Naive thymus-derived CD8-positive, alpha-beta T cell (primary cell): ENCODE measurements at regions not wholly inside any gene's neighbourhood (a gene's known extent, or its start where the extent isn't known, plus 50 kb on each side); places are given as distances from the start of the nearest gene placed in this dataset.

Experiments used
- ATAC-seq, 2 donors: fragments of 150-1000 bp; cut with Tn5 transposase in 1 of 2; sonication (Bioruptor Pico), chemical (Tn5 transposase) in 1 of 2; 1 replicate in 1 of 2; 2 replicates in 1 of 2; pipeline ENCODE4 v1.10.0; 2021; ENCODE audit warnings: mild to moderate bottlenecking in 2 of 2, moderate library complexity in 2 of 2
- POLR2A ChIA-PET: fragments of 350-600 bp; sonication (Branson Sonifier 250); formaldehyde crosslinking; loops from one replicate; lab custom pipeline; 2021; ENCODE audit warnings: antibody characterized with exemption; lab: Charles Lee
- DNase-seq, 10 donors: peaks; one replicate each; pipeline versions ENCODE4 v3.0.0 to v3.0.0-alpha.2; 2020 to 2022
- H3K27ac Mint-ChIP-seq, 10 donors: one replicate each; pipeline ENCODE4 v1.8.0; 2020 to 2022; ENCODE audit warnings: mild to moderate bottlenecking in 10 of 10, mixed read lengths in 10 of 10, moderate library complexity in 4 of 10, inconsistent platforms in 1 of 10
- H3K27me3 Mint-ChIP-seq, 5 donors: one replicate each; pipeline ENCODE4 v1.8.0; 2021 to 2022; ENCODE audit warnings: mixed read lengths in 5 of 5
- H3K36me3 Mint-ChIP-seq, 3 donors: one replicate each; pipeline ENCODE4 v1.8.0; 2020 to 2022; ENCODE audit warnings: mixed read lengths in 3 of 3, mild to moderate bottlenecking in 2 of 3, inconsistent platforms in 1 of 3
- H3K4me1 Mint-ChIP-seq, 4 donors: one replicate each; pipeline ENCODE4 v1.8.0; 2021 to 2022; ENCODE audit warnings: mixed read lengths in 4 of 4
- H3K4me3 Mint-ChIP-seq, 10 donors: one replicate each; pipeline ENCODE4 v1.8.0; 2020 to 2022; ENCODE audit warnings: mild to moderate bottlenecking in 10 of 10, mixed read lengths in 10 of 10, moderate library complexity in 6 of 10, inconsistent platforms in 1 of 10
- H3K9me3 Mint-ChIP-seq, 9 donors: one replicate each; pipeline ENCODE4 v1.8.0; 2020 to 2022; ENCODE audit warnings: mixed read lengths in 9 of 9, mild to moderate bottlenecking in 3 of 9, inconsistent platforms in 1 of 9, moderate library complexity in 1 of 9

GRCh38 chr9:117775591-117775990, 71.4 kb downstream of the TLR4 start:
- POLR2A ChIA-PET: no interaction called here
- Mint-ChIP-seq H3K4me3 (no peak overlapping the region), H3K36me3 (no peaks in the 10 kb centered on the region), H3K9me3 (peaks cover 0 to 13% (median 0%) of the 10 kb centered on the region in 9 donors), H3K4me1 (peaks cover 0 to 7% (median 2%) of the 10 kb centered on the region in 4 donors), H3K27me3 (peaks cover 4 to 51% (median 26%) of the 10 kb centered on the region in 5 donors), H3K27ac (no peak overlapping the region)
- no peak for DNase-seq
- no peak for ATAC-seq

GRCh38 chr9:117777823-117778222, 73.6 kb downstream of the TLR4 start:
- POLR2A ChIA-PET: no interaction called here
- Mint-ChIP-seq H3K27ac (no peak overlapping the region), H3K4me3 (no peak overlapping the region), H3K9me3 (peaks cover 0 to 13% (median 0%) of the 10 kb centered on the region in 9 donors), H3K36me3 (no peaks in the 10 kb centered on the region), H3K4me1 (peaks cover 0 to 7% (median 2%) of the 10 kb centered on the region in 4 donors), H3K27me3 (peaks cover 4 to 46% (median 21%) of the 10 kb centered on the region in 5 donors)
- DNase-seq: no peak
- ATAC-seq: no peak

GRCh38 chr9:117779760-117780159, 75.6 kb downstream of the TLR4 start:
- ATAC-seq: no peak
- Mint-ChIP-seq H3K27ac (peak overlapping the region in 1 of 10 donors; percentile 7), H3K4me3 (no peak overlapping the region), H3K9me3 (no peaks in the 10 kb centered on the region), H3K4me1 (peaks cover 0 to 7% (median 2%) of the 10 kb centered on the region in 4 donors), H3K36me3 (no peaks in the 10 kb centered on the region), H3K27me3 (peaks cover 0 to 27% (median 14%) of the 10 kb centered on the region in 5 donors)
- POLR2A ChIA-PET: no interaction called here
- DNase-seq: no peak

GRCh38 chr9:117782931-117783788, 79.0 kb downstream of the TLR4 start:
- no peaks in the 10 kb centered on the region for H3K36me3 Mint-ChIP-seq
- H3K27ac Mint-ChIP-seq: no peak overlapping the region
- no peaks in the 10 kb centered on the region for H3K9me3 Mint-ChIP-seq
- H3K4me1 Mint-ChIP-seq: peaks cover 0 to 7% (median 2%) of the 10 kb centered on the region in 4 donors
- DNase-seq (peak; percentile 18 to 76 (median 56)), ATAC-seq (peak; percentile 63 to 72)
- no peak overlapping the region for H3K4me3 Mint-ChIP-seq
- POLR2A ChIA-PET: no interaction called here
- peaks cover 0 to 12% (median 6%) of the 10 kb centered on the region in 5 donors for H3K27me3 Mint-ChIP-seq

- peaks cover 0 to 17% (median 5%) of the 10 kb centered on the region in 5 donors for H3K27me3 Mint-ChIP-seq
These were observed 79.6 kb downstream of the TLR4 start for GRCh38 chr9:117783828-117784227.

GRCh38 chr9:117784996-117785395, 80.8 kb downstream of the TLR4 start:
- H3K27me3 Mint-ChIP-seq: peaks cover 0 to 24% (median 3%) of the 10 kb centered on the region in 5 donors

More at GRCh38 chr9:117783828-117784227, 79.6 kb downstream of the TLR4 start:
- Mint-ChIP-seq H3K4me1 (peaks cover 0 to 7% (median 2%) of the 10 kb centered on the region in 4 donors), H3K4me3 (no peak overlapping the region), H3K27ac (no peak overlapping the region), H3K9me3 (no peaks in the 10 kb centered on the region), H3K36me3 (no peaks in the 10 kb centered on the region)
- ATAC-seq (peak; percentile 50 to 66), DNase-seq (peak in 5 of 10 donors; percentile 7 to 24 (median 21))
- POLR2A ChIA-PET: no interaction called here

GRCh38 chr9:117787746-117788145, 83.5 kb downstream of the TLR4 start:
- H3K27ac Mint-ChIP-seq: no peak overlapping the region
- H3K9me3 Mint-ChIP-seq: peaks cover 0 to 10% (median 2%) of the 10 kb centered on the region in 9 donors
- DNase-seq (no peak), ATAC-seq (no peak)
- H3K4me1 Mint-ChIP-seq: no peaks in the 10 kb centered on the region
- H3K27me3 Mint-ChIP-seq: peaks cover 0 to 16% (median 2%) of the 10 kb centered on the region in 5 donors
- peaks cover 0 to 2% (median 0%) of the 10 kb centered on the region in 3 donors for H3K36me3 Mint-ChIP-seq
- POLR2A ChIA-PET: no interaction called here
- no peak overlapping the region for H3K4me3 Mint-ChIP-seq

More at GRCh38 chr9:117784996-117785395, 80.8 kb downstream of the TLR4 start:
- Mint-ChIP-seq H3K36me3 (no peaks in the 10 kb centered on the region), H3K4me1 (peaks cover 0 to 1% (median 0%) of the 10 kb centered on the region in 4 donors), H3K9me3 (no peaks in the 10 kb centered on the region), H3K4me3 (no peak overlapping the region), H3K27ac (no peak overlapping the region)
- POLR2A ChIA-PET: no interaction called here
- ATAC-seq: no peak
- no peak for DNase-seq

- Mint-ChIP-seq H3K4me3 (no peak overlapping the region), H3K9me3 (peaks cover 0 to 9% (median 2%) of the 10 kb centered on the region in 9 donors), H3K27me3 (peaks cover 6 to 45% (median 12%) of the 10 kb centered on the region in 5 donors), H3K27ac (no peak overlapping the region), H3K36me3 (peaks cover 0 to 2% (median 0%) of the 10 kb centered on the region in 3 donors), H3K4me1 (no peaks in the 10 kb centered on the region)
- DNase-seq: no peak
- ATAC-seq: no peak
- POLR2A ChIA-PET: no interaction called here
These were observed 91.1 kb downstream of the TLR4 start for GRCh38 chr9:117795271-117795670.

GRCh38 chr9:117796681-117797080, 92.5 kb downstream of the TLR4 start:
- no peak overlapping the region for H3K27ac Mint-ChIP-seq
- ATAC-seq (no peak), DNase-seq (no peak)
- no peaks in the 10 kb centered on the region for H3K4me1 Mint-ChIP-seq
- peaks cover 7 to 55% (median 16%) of the 10 kb centered on the region in 5 donors for H3K27me3 Mint-ChIP-seq
- no peak overlapping the region for H3K4me3 Mint-ChIP-seq
- H3K36me3 Mint-ChIP-seq: peaks cover 0 to 2% (median 0%) of the 10 kb centered on the region in 3 donors
- H3K9me3 Mint-ChIP-seq: peaks cover 0 to 4% (median 1%) of the 10 kb centered on the region in 9 donors
- POLR2A ChIA-PET: no interaction called here

GRCh38 chr9:117800389-117800788, 96.2 kb downstream of the TLR4 start:
- ATAC-seq (no peak), DNase-seq (no peak)
- peaks cover 6 to 58% (median 23%) of the 10 kb centered on the region in 5 donors for H3K27me3 Mint-ChIP-seq
- H3K4me3 Mint-ChIP-seq: no peak overlapping the region
- no peaks in the 10 kb centered on the region for H3K36me3 Mint-ChIP-seq
- H3K9me3 Mint-ChIP-seq: peaks cover 0 to 9% (median 0%) of the 10 kb centered on the region in 9 donors
- no peaks in the 10 kb centered on the region for H3K4me1 Mint-ChIP-seq
- H3K27ac Mint-ChIP-seq: no peak overlapping the region
- POLR2A ChIA-PET: no interaction called here

- H3K27ac Mint-ChIP-seq: no peak overlapping the region
- H3K4me1 Mint-ChIP-seq: peaks cover 0 to 4% (median 2%) of the 10 kb centered on the region in 4 donors
- DNase-seq (no peak), ATAC-seq (no peak)
- peaks cover 0 to 3% (median 0%) of the 10 kb centered on the region in 9 donors for H3K9me3 Mint-ChIP-seq
- H3K4me3 Mint-ChIP-seq: no peak overlapping the region
- H3K27me3 Mint-ChIP-seq: peaks cover 13 to 73% (median 41%) of the 10 kb centered on the region in 5 donors
- POLR2A ChIA-PET: no interaction called here
- peaks cover 0 to 3% (median 1%) of the 10 kb centered on the region in 3 donors for H3K36me3 Mint-ChIP-seq
These were observed 105.5 kb downstream of the TLR4 start for GRCh38 chr9:117809751-117810150.

- Mint-ChIP-seq H3K27me3 (peaks cover 7 to 42% (median 22%) of the 10 kb centered on the region in 5 donors), H3K36me3 (no peaks in the 10 kb centered on the region), H3K4me1 (peaks cover 6 to 17% (median 13%) of the 10 kb centered on the region in 4 donors), H3K4me3 (no peak overlapping the region), H3K9me3 (peaks cover 0 to 4% (median 0%) of the 10 kb centered on the region in 9 donors), H3K27ac (peak overlapping the region in 1 of 10 donors; percentile 1)
- POLR2A ChIA-PET: no interaction called here
- ATAC-seq (peak; percentile 37 to 76), DNase-seq (peak in 2 of 10 donors; percentile 20 to 29)
These were observed 111.1 kb downstream of the TLR4 start for GRCh38 chr9:117815315-117815714.

GRCh38 chr9:117815948-117816347, 111.7 kb downstream of the TLR4 start:
- DNase-seq (no peak), ATAC-seq (no peak)
- POLR2A ChIA-PET: no interaction called here
- Mint-ChIP-seq H3K27me3 (peaks cover 10 to 42% (median 20%) of the 10 kb centered on the region in 5 donors), H3K27ac (peak overlapping the region in 1 of 10 donors; percentile 48), H3K36me3 (no peaks in the 10 kb centered on the region), H3K9me3 (peaks cover 0 to 5% (median 0%) of the 10 kb centered on the region in 9 donors), H3K4me3 (peak overlapping the region in 4 of 10 donors; percentile 1 to 21 (median 2)), H3K4me1 (peaks cover 6 to 17% (median 13%) of the 10 kb centered on the region in 4 donors)
